GM23338 (cell line): ENCODE measurements at regions not wholly inside any gene's neighbourhood (a gene's known extent, or its start where the extent isn't known, plus 50 kb on each side); places are given as distances from the start of the nearest gene placed in this dataset.
"Not testable (repeated sequence)": the region's sequence is repeated elsewhere in the genome, so short reads cannot be mapped to it uniquely, and the experiment has no call there.

ENCODE experiments used
- ATAC-seq: fragments of 200-7000 bp; cut with Tn5 transposase; 3 replicates; pipeline ENCODE4 v1.9.1; 2020
- DNase-seq: peaks from one replicate; pipeline ENCODE4 v3.0.0-alpha.2; 2015; ENCODE audit warnings: low spot score
- H2AFZ ChIP-seq: fragments of 200-600 bp; sonication (generic); 2 replicates; pipeline ENCODE4 v1.8.0; 2016; ENCODE audit warnings: antibody characterized with exemption, mild to moderate bottlenecking, moderate library complexity
- H3F3A ChIP-seq: fragments of 200-600 bp; sonication (generic); replicated peaks from 2 replicates; pipeline ENCODE4 v1.8.0; 2017; ENCODE audit warnings: antibody characterized with exemption, mixed run types, low read depth
- H3K27ac ChIP-seq: fragments of 200-600 bp; sonication (generic); 2 replicates; pipeline ENCODE4 v1.6.1; 2016; ENCODE audit warnings: low read depth
- H3K27me3 ChIP-seq: fragments of 200-600 bp; sonication (generic); 2 replicates; pipeline ENCODE4 v1.8.0; 2016; ENCODE audit warnings: mild to moderate bottlenecking, mixed run types, moderate library complexity; ENCODE audit not compliant: insufficient read depth
- H3K36me3 ChIP-seq: fragments of 200-600 bp; sonication (generic); 2 replicates; pipeline ENCODE4 v1.8.0; 2016; ENCODE audit warnings: mild to moderate bottlenecking; ENCODE audit not compliant: insufficient read depth
- H3K4me1 ChIP-seq: fragments of 200-600 bp; sonication (generic); 2 replicates; pipeline ENCODE4 v1.8.0; 2016; ENCODE audit warnings: mild to moderate bottlenecking, moderate library complexity; ENCODE audit not compliant: insufficient read depth
- H3K4me2 ChIP-seq: fragments of 200-600 bp; sonication (generic); 2 replicates; pipeline ENCODE4 v1.7.1; 2017; ENCODE audit warnings: mixed run types
- H3K4me3 ChIP-seq: fragments of 200-600 bp; sonication (generic); 2 replicates; pipeline ENCODE4 v1.6.1; 2016; ENCODE audit warnings: mixed run types
- H3K79me2 ChIP-seq: fragments of 200-600 bp; sonication (generic); replicated peaks from 2 replicates; pipeline ENCODE4 v1.8.0; 2017; ENCODE audit warnings: mild to moderate bottlenecking; ENCODE audit not compliant: insufficient read depth
- H3K9me2 ChIP-seq: fragments of 200-600 bp; sonication (generic); 2 replicates; pipeline ENCODE4 v1.8.0; 2017; ENCODE audit not compliant: insufficient read depth
- H4K20me1 ChIP-seq: fragments of 200-600 bp; sonication (generic); replicated peaks from 2 replicates; pipeline ENCODE4 v1.8.0; 2017; ENCODE audit warnings: mild to moderate bottlenecking; ENCODE audit not compliant: insufficient read depth
- H3K27ac Mint-ChIP-seq: 2 replicates; pipeline ENCODE4 v1.8.0; 2020; ENCODE audit warnings: inconsistent platforms, mild to moderate bottlenecking, moderate library complexity, mixed read lengths
- H3K27me3 Mint-ChIP-seq: 3 replicates; pipeline ENCODE4 v1.8.0; 2022; ENCODE audit warnings: low read depth, mild to moderate bottlenecking, moderate library complexity, mixed read lengths, inconsistent platforms; ENCODE audit not compliant: insufficient read depth, poor library complexity
- H3K36me3 Mint-ChIP-seq: 3 replicates; pipeline ENCODE4 v1.8.0; 2021; ENCODE audit warnings: low read depth, mild to moderate bottlenecking, inconsistent platforms, moderate library complexity, mixed read lengths
- H3K4me1 Mint-ChIP-seq: 3 replicates; pipeline ENCODE4 v1.8.0; 2020; ENCODE audit warnings: mild to moderate bottlenecking, inconsistent platforms, mixed read lengths
- H3K4me3 Mint-ChIP-seq: 3 replicates; pipeline ENCODE4 v1.8.0; 2021; ENCODE audit warnings: moderate library complexity, mild to moderate bottlenecking, inconsistent platforms, mixed read lengths
- H3K9me3 Mint-ChIP-seq: 3 replicates; pipeline ENCODE4 v1.8.0; 2020; ENCODE audit warnings: moderate library complexity, mild to moderate bottlenecking, inconsistent platforms, mixed read lengths
- EZH2 ChIP-seq: fragments of 200-600 bp; sonication (generic); IDR thresholded peaks from one replicate; pipeline ENCODE4 v1.8.0; 2017; ENCODE audit warnings: antibody characterized with exemption, mild to moderate bottlenecking, low read depth; ENCODE audit not compliant: unreplicated experiment
- EZH2phosphoT487 ChIP-seq: fragments of 200-600 bp; sonication (generic); IDR thresholded peaks from one replicate; pipeline ENCODE4 v1.8.1; 2018; ENCODE audit warnings: antibody characterized with exemption; ENCODE audit not compliant: unreplicated experiment
- NANOG ChIP-seq: IDR thresholded peaks from 2 replicates; pipeline ENCODE4 v1.6.1; 2016; ENCODE audit warnings: antibody characterized with exemption, borderline replicate concordance
- REST ChIP-seq: IDR thresholded peaks from one replicate; pipeline ENCODE4 v1.6.1; 2018; ENCODE audit warnings: antibody characterized with exemption; ENCODE audit not compliant: unreplicated experiment
- ZNF114 ChIP-seq: fragments of 250-450 bp; sonication (Bioruptor Pico); IDR thresholded peaks from 2 replicates; pipeline ENCODE4 v1.5.0; 2020; ENCODE audit warnings: mild to moderate bottlenecking, moderate library complexity
- ZNF331 ChIP-seq: fragments of 250-450 bp; sonication (Bioruptor Pico); IDR thresholded peaks from 2 replicates; pipeline ENCODE4 v1.5.0; 2020; ENCODE audit warnings: low read depth, mild to moderate bottlenecking, moderate library complexity
- TF ChIP-seq, protein P1 (sequence below): fragments of 250-450 bp; sonication (Bioruptor Pico); IDR thresholded peaks from 2 replicates; pipeline ENCODE4 v1.5.0; 2020; ENCODE audit warnings: mild to moderate bottlenecking, moderate library complexity
- TF ChIP-seq, protein P2 (sequence below), 2 experiments: fragments of 200-600 bp in 1 of 2; sonication (generic) in 1 of 2; conservative IDR thresholded peaks; 2 replicates each; pipeline versions ENCODE4 v1.5.1 to v1.6.1; 2016 to 2017; ENCODE audit warnings: antibody characterized with exemption in 2 of 2, low read depth in 2 of 2, mild to moderate bottlenecking in 2 of 2, moderate library complexity in 1 of 2
- TF ChIP-seq, protein P3 (sequence below): IDR thresholded peaks from 2 replicates; pipeline ENCODE4 v1.6.1; 2016; ENCODE audit warnings: antibody characterized with exemption

DNA sequence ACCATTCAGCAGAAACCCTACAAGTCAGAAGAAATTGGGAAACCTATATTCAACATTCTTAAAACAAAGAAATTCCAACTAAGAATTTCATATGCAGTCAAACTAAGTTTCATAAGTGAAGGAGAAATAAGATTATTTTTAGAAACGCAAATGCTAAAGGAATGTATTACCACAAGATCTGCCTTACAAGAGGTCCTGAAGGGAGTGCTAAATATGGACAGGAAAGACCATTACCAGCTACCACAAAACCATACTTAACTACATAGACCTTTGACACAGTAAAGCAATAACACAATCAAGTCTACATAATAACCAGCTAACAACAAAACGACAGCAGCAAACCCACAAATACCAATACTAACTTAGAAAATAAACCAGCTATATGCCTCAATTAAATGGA lies 169.3 kb upstream of the FGF16 start:
- Mint-ChIP-seq H3K36me3 (peaks cover 10% of the 10 kb centered on the region; the same call in 2 of the 3 replicates), H3K4me3 (no peak overlapping the region), H3K27ac (no peak overlapping the region), H3K27me3 (no peaks in the 10 kb centered on the region), H3K9me3 (peaks cover 47% of the 10 kb centered on the region), H3K4me1 (no peaks in the 10 kb centered on the region)
- H3K4me1 ChIP-seq = no peaks in the 10 kb centered on the region
- no peaks in the 10 kb centered on the region for H3K27me3 ChIP-seq
- no peaks in the 10 kb centered on the region for H3F3A ChIP-seq
- H3K9me2 ChIP-seq = no peaks in the 10 kb centered on the region
- ATAC-seq (no peak), DNase-seq (no peak)
- no peak overlapping the region for H3K4me3 ChIP-seq
- no peaks in the 10 kb centered on the region for H4K20me1 ChIP-seq
- no peak overlapping the region for H2AFZ ChIP-seq
- TF ChIP-seq, protein P1, sequence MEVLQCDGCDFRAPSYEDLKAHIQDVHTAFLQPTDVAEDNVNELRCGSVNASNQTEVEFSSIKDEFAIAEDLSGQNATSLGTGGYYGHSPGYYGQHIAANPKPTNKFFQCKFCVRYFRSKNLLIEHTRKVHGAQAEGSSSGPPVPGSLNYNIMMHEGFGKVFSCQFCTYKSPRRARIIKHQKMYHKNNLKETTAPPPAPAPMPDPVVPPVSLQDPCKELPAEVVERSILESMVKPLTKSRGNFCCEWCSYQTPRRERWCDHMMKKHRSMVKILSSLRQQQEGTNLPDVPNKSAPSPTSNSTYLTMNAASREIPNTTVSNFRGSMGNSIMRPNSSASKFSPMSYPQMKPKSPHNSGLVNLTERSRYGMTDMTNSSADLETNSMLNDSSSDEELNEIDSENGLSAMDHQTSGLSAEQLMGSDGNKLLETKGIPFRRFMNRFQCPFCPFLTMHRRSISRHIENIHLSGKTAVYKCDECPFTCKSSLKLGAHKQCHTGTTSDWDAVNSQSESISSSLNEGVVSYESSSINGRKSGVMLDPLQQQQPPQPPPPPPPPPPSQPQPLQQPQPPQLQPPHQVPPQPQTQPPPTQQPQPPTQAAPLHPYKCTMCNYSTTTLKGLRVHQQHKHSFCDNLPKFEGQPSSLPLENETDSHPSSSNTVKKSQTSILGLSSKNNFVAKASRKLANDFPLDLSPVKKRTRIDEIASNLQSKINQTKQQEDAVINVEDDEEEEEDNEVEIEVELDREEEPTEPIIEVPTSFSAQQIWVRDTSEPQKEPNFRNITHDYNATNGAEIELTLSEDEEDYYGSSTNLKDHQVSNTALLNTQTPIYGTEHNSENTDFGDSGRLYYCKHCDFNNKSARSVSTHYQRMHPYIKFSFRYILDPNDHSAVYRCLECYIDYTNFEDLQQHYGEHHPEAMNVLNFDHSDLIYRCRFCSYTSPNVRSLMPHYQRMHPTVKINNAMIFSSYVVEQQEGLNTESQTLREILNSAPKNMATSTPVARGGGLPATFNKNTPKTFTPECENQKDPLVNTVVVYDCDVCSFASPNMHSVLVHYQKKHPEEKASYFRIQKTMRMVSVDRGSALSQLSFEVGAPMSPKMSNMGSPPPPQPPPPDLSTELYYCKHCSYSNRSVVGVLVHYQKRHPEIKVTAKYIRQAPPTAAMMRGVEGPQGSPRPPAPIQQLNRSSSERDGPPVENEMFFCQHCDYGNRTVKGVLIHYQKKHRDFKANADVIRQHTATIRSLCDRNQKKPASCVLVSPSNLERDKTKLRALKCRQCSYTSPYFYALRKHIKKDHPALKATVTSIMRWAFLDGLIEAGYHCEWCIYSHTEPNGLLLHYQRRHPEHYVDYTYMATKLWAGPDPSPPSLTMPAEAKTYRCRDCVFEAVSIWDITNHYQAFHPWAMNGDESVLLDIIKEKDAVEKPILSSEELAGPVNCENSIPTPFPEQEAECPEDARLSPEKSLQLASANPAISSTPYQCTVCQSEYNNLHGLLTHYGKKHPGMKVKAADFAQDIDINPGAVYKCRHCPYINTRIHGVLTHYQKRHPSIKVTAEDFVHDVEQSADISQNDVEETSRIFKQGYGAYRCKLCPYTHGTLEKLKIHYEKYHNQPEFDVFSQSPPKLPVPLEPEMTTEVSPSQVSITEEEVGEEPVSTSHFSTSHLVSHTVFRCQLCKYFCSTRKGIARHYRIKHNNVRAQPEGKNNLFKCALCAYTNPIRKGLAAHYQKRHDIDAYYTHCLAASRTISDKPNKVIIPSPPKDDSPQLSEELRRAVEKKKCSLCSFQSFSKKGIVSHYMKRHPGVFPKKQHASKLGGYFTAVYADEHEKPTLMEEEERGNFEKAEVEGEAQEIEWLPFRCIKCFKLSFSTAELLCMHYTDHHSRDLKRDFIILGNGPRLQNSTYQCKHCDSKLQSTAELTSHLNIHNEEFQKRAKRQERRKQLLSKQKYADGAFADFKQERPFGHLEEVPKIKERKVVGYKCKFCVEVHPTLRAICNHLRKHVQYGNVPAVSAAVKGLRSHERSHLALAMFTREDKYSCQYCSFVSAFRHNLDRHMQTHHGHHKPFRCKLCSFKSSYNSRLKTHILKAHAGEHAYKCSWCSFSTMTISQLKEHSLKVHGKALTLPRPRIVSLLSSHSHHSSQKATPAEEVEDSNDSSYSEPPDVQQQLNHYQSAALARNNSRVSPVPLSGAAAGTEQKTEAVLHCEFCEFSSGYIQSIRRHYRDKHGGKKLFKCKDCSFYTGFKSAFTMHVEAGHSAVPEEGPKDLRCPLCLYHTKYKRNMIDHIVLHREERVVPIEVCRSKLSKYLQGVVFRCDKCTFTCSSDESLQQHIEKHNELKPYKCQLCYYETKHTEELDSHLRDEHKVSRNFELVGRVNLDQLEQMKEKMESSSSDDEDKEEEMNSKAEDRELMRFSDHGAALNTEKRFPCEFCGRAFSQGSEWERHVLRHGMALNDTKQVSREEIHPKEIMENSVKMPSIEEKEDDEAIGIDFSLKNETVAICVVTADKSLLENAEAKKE (CRISPR knock-in tag) = no peak
- TF ChIP-seq NANOG (no peak), EZH2phosphoT487 (no peak), REST (no peak), EZH2 (no peak), ZNF114 (CRISPR knock-in tag) (no peak), ZNF331 (no peak)
- TF ChIP-seq, protein P2, sequence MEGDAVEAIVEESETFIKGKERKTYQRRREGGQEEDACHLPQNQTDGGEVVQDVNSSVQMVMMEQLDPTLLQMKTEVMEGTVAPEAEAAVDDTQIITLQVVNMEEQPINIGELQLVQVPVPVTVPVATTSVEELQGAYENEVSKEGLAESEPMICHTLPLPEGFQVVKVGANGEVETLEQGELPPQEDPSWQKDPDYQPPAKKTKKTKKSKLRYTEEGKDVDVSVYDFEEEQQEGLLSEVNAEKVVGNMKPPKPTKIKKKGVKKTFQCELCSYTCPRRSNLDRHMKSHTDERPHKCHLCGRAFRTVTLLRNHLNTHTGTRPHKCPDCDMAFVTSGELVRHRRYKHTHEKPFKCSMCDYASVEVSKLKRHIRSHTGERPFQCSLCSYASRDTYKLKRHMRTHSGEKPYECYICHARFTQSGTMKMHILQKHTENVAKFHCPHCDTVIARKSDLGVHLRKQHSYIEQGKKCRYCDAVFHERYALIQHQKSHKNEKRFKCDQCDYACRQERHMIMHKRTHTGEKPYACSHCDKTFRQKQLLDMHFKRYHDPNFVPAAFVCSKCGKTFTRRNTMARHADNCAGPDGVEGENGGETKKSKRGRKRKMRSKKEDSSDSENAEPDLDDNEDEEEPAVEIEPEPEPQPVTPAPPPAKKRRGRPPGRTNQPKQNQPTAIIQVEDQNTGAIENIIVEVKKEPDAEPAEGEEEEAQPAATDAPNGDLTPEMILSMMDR (conservative IDR thresholded peaks at IDR 0.05; ENCODE audit: low read depth in 2 of 2) = no peak
- TF ChIP-seq, protein P3, sequence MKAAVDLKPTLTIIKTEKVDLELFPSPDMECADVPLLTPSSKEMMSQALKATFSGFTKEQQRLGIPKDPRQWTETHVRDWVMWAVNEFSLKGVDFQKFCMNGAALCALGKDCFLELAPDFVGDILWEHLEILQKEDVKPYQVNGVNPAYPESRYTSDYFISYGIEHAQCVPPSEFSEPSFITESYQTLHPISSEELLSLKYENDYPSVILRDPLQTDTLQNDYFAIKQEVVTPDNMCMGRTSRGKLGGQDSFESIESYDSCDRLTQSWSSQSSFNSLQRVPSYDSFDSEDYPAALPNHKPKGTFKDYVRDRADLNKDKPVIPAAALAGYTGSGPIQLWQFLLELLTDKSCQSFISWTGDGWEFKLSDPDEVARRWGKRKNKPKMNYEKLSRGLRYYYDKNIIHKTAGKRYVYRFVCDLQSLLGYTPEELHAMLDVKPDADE = no peak
- no peaks in the 10 kb centered on the region for H3K36me3 ChIP-seq
- no peak overlapping the region for H3K4me2 ChIP-seq
- H3K79me2 ChIP-seq = no peaks in the 10 kb centered on the region
- no peak overlapping the region for H3K27ac ChIP-seq

DNA sequence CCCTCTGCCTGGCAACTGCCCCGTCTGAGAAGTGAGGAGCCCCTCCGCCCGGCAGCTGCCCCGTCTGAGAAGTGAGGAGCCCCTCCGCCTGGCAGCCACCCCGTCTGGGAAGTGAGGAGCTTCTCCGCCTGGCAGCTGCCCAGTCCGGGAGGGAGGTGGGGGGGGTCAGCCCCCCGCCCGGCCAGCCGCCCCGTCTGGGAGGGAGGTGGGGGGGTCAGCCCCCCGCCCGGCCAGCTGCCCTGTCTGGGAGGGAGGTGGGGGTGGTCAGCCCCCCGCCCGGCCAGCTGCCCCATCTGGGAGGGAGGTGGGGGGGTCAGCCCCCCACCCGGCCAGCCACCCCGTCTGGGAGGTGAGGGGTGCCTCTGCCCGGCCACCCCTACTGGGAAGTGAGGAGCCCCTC lies 167.8 kb upstream of the FGF16 start:
- not testable (repeated sequence) for H2AFZ ChIP-seq, H3K36me3 Mint-ChIP-seq, ATAC-seq, H3K4me3 Mint-ChIP-seq, H3K4me1 ChIP-seq, H3K27me3 ChIP-seq, H3F3A ChIP-seq, H3K4me3 ChIP-seq, H3K4me2 ChIP-seq, H4K20me1 ChIP-seq, H3K79me2 ChIP-seq, H3K4me1 Mint-ChIP-seq, H3K36me3 ChIP-seq, H3K27ac Mint-ChIP-seq, DNase-seq, H3K27me3 Mint-ChIP-seq, H3K9me2 ChIP-seq, H3K27ac ChIP-seq
- peaks cover 52% of the 10 kb centered on the region for H3K9me3 Mint-ChIP-seq
